Loucy (cell line): ENCODE measurements at regions not wholly inside any gene's neighbourhood (a gene's known extent, or its start where the extent isn't known, plus 50 kb on each side); places are given as distances from the start of the nearest gene placed in this dataset.

Experiments used
- EZH2phosphoT487 ChIP-seq: fragments of 200-600 bp; IDR thresholded peaks from 2 replicates; pipeline ENCODE4 v1.6.1; 2018; ENCODE audit warnings: antibody characterized with exemption, mild to moderate bottlenecking, moderate library complexity, borderline replicate concordance
- TF ChIP-seq, protein P1 (sequence below): fragments of 200-600 bp; sonication (generic); conservative IDR thresholded peaks from 2 replicates; pipeline ENCODE4 v1.5.1; 2014; ENCODE audit warnings: mild to moderate bottlenecking, antibody characterized with exemption, low read length

DNA sequence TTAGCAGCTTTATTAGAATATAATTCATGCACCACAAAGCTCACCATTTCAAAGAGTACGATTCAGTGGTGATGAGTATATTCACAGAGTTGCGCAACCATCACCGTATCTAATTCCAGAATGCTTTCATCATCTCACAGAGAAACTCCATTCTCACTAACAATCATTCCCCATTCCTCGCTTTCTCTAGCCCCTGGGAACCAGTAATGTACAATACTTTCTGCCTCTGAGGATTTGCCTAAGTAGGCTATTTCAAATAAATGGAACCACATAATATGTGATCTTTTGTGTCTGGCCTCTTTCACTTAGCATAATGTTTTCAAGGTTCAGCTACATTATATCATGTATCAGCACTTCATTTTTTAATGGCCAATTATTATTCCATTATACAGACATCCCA lies 145.1 kb upstream of the ADAMTS16 start:
- TF ChIP-seq, protein P1, sequence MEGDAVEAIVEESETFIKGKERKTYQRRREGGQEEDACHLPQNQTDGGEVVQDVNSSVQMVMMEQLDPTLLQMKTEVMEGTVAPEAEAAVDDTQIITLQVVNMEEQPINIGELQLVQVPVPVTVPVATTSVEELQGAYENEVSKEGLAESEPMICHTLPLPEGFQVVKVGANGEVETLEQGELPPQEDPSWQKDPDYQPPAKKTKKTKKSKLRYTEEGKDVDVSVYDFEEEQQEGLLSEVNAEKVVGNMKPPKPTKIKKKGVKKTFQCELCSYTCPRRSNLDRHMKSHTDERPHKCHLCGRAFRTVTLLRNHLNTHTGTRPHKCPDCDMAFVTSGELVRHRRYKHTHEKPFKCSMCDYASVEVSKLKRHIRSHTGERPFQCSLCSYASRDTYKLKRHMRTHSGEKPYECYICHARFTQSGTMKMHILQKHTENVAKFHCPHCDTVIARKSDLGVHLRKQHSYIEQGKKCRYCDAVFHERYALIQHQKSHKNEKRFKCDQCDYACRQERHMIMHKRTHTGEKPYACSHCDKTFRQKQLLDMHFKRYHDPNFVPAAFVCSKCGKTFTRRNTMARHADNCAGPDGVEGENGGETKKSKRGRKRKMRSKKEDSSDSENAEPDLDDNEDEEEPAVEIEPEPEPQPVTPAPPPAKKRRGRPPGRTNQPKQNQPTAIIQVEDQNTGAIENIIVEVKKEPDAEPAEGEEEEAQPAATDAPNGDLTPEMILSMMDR, result no peak
- no peak for TF ChIP-seq EZH2phosphoT487
